GM19239 (cell line): ENCODE measurements at regions not wholly inside any gene's neighbourhood (a gene's known extent, or its start where the extent isn't known, plus 50 kb on each side); places are given as distances from the start of the nearest gene placed in this dataset.
"Not testable (repeated sequence)": the region's sequence is repeated elsewhere in the genome, so short reads cannot be mapped to it uniquely, and the experiment has no call there.

Experiments used
- DNase-seq: peaks from one replicate; pipeline ENCODE4 v3.0.0; 2011; ENCODE audit warnings: low spot score; ENCODE audit not compliant: insufficient read length
- FAIRE-seq: peaks from 2 replicates; lab custom pipeline; 2011; peaks lifted over from hg19 to GRCh38; lab: Jason Lieb, UNC

DNA sequence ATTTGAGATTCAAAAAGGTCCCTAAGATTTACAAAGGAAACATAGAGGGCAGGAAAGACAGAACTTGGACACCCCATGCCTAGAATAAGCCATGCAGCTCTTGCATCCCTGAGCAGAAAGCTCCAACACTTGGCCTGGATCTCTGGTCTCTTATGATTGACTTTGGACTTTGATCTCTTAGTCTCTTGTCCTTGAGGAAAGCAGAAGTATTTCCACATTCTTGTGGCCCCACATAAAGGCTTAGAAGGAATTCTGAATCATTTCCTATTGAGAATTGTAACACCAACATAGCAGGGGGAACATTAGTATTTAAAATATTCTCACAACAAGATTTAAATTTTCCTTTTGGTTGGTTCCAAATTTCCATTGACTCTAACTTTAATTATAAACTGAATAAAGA is 283.7 kb upstream of the PRKD1 start:
- DNase-seq (no peak), FAIRE-seq (no peak)

GRCh38 chr14:30214014-30214413 is 286.4 kb upstream of the PRKD1 start:
- DNase-seq (no peak), FAIRE-seq (no peak)

DNA sequence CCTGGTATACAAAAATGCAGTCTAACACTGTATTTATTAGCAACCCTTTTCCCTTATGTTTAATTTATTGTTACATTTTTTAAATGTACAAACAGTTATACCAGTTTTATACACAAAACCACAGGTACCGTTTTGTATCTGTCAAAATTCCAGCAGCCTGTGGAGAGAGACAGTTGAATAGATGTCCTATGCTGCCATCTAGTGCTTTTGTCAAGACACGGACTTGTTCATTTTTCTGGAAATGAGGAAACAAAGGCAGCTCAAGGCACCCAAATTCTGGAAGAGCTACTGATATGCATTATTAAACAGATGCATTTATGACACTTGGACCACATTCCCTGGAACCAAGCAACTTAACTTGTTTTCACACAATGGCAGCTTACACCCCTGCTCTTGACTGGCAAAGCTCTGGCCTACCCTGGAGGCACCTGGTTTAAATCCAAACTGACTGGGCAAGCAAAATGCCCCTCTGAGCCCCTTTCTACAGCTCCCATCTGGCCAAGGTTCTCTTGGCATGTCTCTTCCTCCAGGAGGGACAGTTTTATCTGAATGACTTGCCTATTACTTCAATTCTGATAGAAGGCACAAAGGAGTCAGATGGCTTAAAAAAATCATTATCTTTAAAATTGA is 286.9 kb upstream of the PRKD1 start:
- DNase-seq, result peak; percentile 6
- no peak for FAIRE-seq

- FAIRE-seq (no peak), DNase-seq (no peak)
These were observed 291.3 kb upstream of the PRKD1 start for GRCh38 chr14:30218907-30219306.

DNA sequence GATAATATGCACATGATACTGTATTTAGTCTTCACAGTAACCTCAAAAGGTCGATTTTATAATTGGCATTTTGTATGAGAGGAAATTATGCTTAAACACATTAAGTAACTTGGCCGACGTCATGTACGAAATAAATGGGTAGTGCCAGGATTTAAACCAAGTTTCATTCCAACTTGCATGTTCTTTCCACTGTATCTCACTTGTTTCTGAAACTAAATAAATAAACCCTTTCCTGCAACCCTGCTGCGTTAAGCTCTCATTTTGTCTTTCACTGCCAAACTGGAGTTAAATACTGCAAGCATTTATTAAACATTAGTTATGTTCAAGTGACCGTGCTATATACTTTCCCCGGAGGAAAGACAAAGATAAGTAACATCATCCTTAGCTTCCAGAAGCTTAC is 293.9 kb upstream of the PRKD1 start:
- FAIRE-seq (no peak), DNase-seq (no peak)

DNA sequence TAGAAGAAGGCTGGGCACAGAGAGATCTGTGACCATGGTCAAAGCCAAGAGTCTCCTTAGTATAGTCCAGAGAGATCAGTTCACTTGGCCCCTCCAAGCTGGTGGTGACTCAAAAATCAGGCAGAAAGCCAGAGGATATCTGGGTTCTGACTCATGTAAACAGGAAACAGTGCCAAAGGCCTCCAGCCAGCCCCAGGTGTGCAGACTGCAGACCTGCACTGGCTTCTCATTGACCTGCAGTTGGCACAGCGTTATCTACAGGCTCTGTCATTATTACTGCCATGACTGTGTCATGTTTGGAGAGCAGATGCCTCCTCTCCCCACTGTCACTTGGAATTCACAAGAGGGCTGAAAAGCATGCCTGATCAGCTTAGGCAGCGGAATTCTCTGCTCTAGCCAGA is 295.7 kb upstream of the PRKD1 start:
- FAIRE-seq, result no peak
- no peak for DNase-seq

DNA sequence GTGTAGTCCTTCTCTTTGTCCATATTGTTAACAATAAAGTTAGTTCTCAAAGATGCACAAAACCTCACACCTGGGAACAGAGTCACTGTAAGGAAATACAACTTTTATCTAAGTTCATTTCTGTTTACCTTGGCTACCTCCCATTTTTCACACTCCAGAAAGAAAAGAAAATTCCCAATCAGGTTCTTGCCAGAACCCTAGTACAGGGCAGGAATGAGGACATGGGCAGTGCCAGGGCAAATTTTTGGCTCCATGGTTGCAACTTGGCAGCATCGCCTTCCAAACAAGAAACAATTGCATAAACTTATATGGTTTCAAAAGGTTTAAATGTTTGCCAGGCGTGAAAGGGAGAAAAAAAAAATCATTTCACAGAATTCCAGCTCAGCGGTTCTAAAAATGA is 296.3 kb upstream of the PRKD1 start:
- DNase-seq (no peak), FAIRE-seq (no peak)

GRCh38 chr14:30225176-30225575 is 297.5 kb upstream of the PRKD1 start:
- DNase-seq (no peak), FAIRE-seq (no peak)

GRCh38 chr14:30227436-30227835 is 299.8 kb upstream of the PRKD1 start:
- FAIRE-seq, result no peak
- DNase-seq, result no peak

DNA sequence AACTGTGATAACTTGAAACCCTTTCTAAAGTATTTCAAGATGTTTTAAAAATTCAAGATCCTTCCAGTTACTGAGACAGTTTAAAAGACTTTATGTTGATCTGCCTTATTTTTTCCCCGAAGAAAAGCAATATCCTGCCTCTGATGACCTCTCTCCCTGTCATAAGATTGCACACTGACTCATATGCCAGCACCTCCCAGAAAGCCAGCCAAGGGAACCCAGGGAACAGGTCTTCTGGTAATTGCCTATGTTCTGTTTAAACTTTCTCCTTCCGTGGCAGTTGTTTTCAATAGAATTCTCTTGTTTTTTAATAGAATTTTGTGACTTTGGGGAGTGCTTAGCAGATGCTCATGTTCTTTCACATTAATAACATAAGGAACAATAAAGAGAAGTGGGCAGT is 300.2 kb upstream of the PRKD1 start:
- DNase-seq (no peak), FAIRE-seq (no peak)

DNA sequence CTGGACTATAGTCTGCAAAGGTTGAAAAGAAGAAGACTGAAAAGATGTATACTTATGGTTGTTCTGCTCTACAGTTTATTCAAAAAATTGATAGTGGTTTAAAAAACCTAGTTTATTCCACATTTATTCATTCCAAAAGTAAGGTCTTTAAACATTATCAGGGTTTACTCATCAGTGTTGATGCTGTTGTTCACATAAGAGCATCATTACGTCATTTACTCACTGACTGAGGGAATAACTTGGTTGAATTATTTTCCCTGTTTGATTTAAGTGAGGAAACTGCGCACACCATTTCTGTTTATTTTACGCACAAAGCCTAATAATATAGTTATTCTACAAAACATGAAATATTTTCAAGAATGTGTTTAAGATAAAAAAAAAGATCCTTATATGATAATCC is 303.1 kb upstream of the PRKD1 start:
- no peak for DNase-seq
- FAIRE-seq, result no peak

GRCh38 chr14:30234966-30235365 is 307.3 kb upstream of the PRKD1 start:
- DNase-seq (no peak), FAIRE-seq (no peak)

DNA sequence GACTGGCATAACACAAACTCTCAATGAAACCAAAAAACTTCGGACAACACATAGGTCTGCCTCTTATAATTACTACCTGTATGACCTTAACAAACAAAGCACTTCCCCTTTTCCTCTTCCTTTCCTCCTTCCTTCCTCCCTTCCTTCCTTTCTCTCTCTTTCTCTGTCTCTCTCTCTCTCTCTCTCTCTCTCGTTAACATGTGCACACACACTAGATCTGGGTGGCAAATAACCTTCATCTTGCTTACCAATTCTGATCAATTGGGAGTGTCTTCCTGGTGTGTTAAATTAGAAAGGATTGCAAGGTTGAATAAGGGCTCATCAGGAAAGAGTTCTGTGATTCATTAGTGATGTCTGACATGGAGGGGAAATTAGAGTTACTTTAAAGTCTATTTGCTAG is 307.8 kb upstream of the PRKD1 start:
- no peak for DNase-seq
- no peak for FAIRE-seq

GRCh38 chr14:30238936-30239335 is 311.3 kb upstream of the PRKD1 start:
- FAIRE-seq (no peak), DNase-seq (no peak)

GRCh38 chr14:30240018-30240417 is 312.4 kb upstream of the PRKD1 start:
- DNase-seq (no peak), FAIRE-seq (no peak)

- DNase-seq (no peak), FAIRE-seq (no peak)
These were observed 313.0 kb upstream of the PRKD1 start for GRCh38 chr14:30240685-30241084.

DNA sequence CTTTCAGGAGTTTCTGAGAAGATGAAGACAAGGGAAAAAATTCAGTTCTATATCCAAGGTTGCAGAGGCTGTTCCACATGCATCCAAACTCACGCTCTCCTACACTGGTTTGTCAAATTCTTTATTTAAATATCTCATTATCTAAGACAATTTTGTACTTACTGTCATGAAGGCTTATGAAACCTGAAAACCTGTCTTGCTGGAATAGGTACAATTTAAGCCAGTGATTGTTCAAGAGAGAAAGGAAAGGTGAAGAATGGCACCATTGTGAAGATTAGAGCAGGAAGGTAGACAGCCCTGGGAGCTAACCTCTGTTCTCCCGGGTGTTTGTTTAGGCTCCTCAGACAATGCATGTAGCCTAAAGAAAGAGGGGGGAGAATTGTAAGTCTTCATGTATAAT is 315.1 kb upstream of the PRKD1 start:
- no peak for FAIRE-seq
- DNase-seq, result no peak

DNA sequence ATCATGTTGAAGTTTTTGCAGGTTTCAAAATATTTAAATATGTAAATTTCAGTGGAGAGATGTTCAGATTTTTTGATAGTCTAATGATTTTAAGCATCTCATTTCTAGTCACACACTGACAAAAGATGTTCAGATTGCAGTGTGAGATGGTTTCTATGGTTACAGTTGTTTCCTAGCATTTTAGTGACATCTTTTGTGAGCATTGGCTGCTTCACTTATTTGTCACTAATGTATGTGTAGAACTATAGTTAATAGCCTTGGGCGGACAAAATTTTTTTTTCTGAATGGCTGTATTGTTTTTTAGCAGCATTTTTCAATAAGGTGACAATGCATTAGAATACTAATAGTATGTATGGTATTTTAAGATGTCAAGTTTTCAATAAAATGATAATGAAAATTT is 315.6 kb upstream of the PRKD1 start:
- DNase-seq, result no peak
- FAIRE-seq, result no peak

DNA sequence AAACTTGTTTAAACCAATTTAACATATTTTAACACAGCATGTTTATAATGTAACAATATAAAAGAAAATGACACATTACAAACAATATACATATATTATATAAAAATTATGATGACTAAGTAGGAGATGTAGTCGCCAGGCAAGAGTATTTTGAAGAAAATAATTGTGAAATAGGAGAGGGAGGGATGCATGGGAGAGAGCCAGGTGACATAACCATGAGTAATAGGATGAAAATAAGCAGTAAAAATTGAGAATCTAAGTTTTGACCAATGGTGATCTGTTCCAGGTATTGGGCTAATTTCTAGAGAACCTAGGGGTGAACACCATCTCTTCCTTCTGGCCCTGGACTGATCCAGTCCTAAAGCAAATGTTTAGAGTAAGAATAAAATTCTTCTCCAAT is 315.2 kb upstream of the G2E3 start:
- no peak for DNase-seq
- no peak for FAIRE-seq

- not testable (repeated sequence) for DNase-seq, FAIRE-seq
These were observed 314.6 kb upstream of the G2E3 start for GRCh38 chr14:30244348-30244747.

- DNase-seq, result no peak
- FAIRE-seq, result no peak
These were observed 307.9 kb upstream of the G2E3 start for GRCh38 chr14:30251017-30251416.

DNA sequence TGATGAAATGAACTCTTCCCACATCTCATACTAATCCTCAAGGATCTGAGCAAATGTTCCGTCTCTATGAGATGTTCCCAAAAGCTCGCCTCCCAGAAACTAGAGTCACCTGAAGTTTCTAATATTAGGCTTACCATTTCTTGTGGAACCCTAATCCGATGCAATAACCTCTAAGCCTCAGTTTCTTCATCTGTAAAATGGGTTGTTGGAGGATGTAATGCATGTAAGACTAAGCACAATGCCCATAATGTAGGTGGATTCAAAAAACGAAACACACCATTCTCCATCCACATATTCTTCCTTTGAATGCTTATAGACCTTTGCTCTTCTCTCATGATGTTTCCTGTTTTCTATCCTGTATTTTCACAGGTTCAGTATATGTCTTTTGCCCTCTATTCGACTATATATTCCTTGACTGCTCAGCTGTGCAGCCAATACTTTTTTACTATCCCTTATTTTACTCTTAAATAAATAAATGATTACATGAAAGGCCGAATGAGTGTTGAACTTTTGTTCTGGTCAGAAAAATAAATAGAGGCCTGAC is 307.3 kb upstream of the G2E3 start:
- FAIRE-seq (no peak), DNase-seq (no peak)

DNA sequence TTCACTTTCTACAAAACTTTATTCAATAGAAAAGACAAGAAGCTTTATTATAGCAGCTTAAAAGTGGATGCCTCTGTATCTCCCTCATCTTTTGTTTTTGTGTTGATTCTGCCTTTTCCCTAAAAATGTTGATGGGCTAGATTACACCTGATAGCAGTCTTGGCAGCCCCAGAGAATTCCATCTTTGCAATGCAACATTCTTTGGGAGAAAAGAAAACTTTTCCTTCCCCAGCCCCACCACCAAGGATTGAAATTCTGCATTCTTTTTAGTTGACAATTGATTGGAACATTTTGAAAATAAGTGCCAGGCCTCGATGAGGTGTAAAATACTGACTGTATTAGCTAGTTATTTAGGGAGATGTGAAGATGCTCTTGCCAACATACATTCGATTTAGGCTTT is 306.8 kb upstream of the G2E3 start:
- DNase-seq, result no peak
- FAIRE-seq, result no peak
